H4 (cell line): ENCODE measurements at regions not wholly inside any gene's neighbourhood (a gene's known extent, or its start where the extent isn't known, plus 50 kb on each side); places are given as distances from the start of the nearest gene placed in this dataset.

Source experiments
- DNase-seq: peaks from one replicate; pipeline ENCODE4 v3.0.0-alpha.2; 2015; ENCODE audit warnings: low spot score

- DNase-seq = no peak
Observed at GRCh38 chr18:70461323-70462077, 172.7 kb downstream of the SOCS6 start.

GRCh38 chr18:70459731-70460130 is 170.9 kb downstream of the SOCS6 start:
- no peak for DNase-seq

GRCh38 chr18:70459251-70459650 is 170.4 kb downstream of the SOCS6 start:
- DNase-seq = no peak

- DNase-seq = no peak
Observed at GRCh38 chr18:70457788-70458187, 168.9 kb downstream of the SOCS6 start.

GRCh38 chr18:70457223-70457622 is 168.4 kb downstream of the SOCS6 start:
- no peak for DNase-seq

- no peak for DNase-seq
Observed at GRCh38 chr18:70456376-70456775, 167.5 kb downstream of the SOCS6 start.

- DNase-seq = no peak
Observed at GRCh38 chr18:70455731-70456130, 166.9 kb downstream of the SOCS6 start.

- peak; percentile 76 for DNase-seq
Observed at GRCh38 chr18:70454704-70455322, 166.0 kb downstream of the SOCS6 start.

GRCh38 chr18:70453058-70453775 is 164.4 kb downstream of the SOCS6 start:
- DNase-seq = no peak

GRCh38 chr18:70452501-70452900 is 163.7 kb downstream of the SOCS6 start:
- DNase-seq = no peak

- no peak for DNase-seq
Observed at GRCh38 chr18:70450426-70451253, 161.8 kb downstream of the SOCS6 start.

GRCh38 chr18:70448588-70448987 is 159.7 kb downstream of the SOCS6 start:
- no peak for DNase-seq

- no peak for DNase-seq
Observed at GRCh38 chr18:70446063-70446462, 157.2 kb downstream of the SOCS6 start.

GRCh38 chr18:70442933-70443332 is 154.1 kb downstream of the SOCS6 start:
- DNase-seq = no peak

GRCh38 chr18:70432804-70433400 is 144.1 kb downstream of the SOCS6 start:
- DNase-seq = no peak

GRCh38 chr18:70431203-70431624 is 142.4 kb downstream of the SOCS6 start:
- DNase-seq = no peak

GRCh38 chr18:70430501-70431173 is 141.8 kb downstream of the SOCS6 start:
- DNase-seq = no peak

- DNase-seq = no peak
Observed at GRCh38 chr18:70429847-70430500, 141.1 kb downstream of the SOCS6 start.

GRCh38 chr18:70428439-70428838 is 139.6 kb downstream of the SOCS6 start:
- no peak for DNase-seq

- DNase-seq = no peak
Observed at GRCh38 chr18:70426818-70427217, 138.0 kb downstream of the SOCS6 start.
